Hepatocyte (in vitro differentiated cells): ENCODE measurements at regions not wholly inside any gene's neighbourhood (a gene's known extent, or its start where the extent isn't known, plus 50 kb on each side); places are given as distances from the start of the nearest gene placed in this dataset.

Experiments
- EZH2 ChIP-seq: fragments of 200-600 bp; sonication (generic); IDR thresholded peaks from 2 replicates; pipeline ENCODE4 v1.6.1; 2016; ENCODE audit warnings: antibody characterized with exemption, mild to moderate bottlenecking, borderline replicate concordance
- TF ChIP-seq, protein P1 (sequence below): fragments of 200-600 bp; sonication (generic); IDR thresholded peaks from 2 replicates; pipeline ENCODE4 v1.5.1; 2016; ENCODE audit warnings: antibody characterized with exemption, mild to moderate bottlenecking; ENCODE audit not compliant: poor library complexity

- TF ChIP-seq, protein P1, sequence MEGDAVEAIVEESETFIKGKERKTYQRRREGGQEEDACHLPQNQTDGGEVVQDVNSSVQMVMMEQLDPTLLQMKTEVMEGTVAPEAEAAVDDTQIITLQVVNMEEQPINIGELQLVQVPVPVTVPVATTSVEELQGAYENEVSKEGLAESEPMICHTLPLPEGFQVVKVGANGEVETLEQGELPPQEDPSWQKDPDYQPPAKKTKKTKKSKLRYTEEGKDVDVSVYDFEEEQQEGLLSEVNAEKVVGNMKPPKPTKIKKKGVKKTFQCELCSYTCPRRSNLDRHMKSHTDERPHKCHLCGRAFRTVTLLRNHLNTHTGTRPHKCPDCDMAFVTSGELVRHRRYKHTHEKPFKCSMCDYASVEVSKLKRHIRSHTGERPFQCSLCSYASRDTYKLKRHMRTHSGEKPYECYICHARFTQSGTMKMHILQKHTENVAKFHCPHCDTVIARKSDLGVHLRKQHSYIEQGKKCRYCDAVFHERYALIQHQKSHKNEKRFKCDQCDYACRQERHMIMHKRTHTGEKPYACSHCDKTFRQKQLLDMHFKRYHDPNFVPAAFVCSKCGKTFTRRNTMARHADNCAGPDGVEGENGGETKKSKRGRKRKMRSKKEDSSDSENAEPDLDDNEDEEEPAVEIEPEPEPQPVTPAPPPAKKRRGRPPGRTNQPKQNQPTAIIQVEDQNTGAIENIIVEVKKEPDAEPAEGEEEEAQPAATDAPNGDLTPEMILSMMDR: no peak
- no peak for TF ChIP-seq EZH2
Observed at GRCh38 chr6:156376091-156376490, 401.1 kb upstream of the ARID1B start.
